ENCODE measurements at regions not wholly inside any gene's neighbourhood (a gene's known extent, or its start where the extent isn't known, plus 50 kb on each side); places are given as distances from the start of the nearest gene placed in this dataset.

- Histone ChIP-seq H3K9me1 (replicated peaks; ENCODE audit: control insufficient read depth, extremely low read depth, insufficient read depth, low read length) (no peaks in the 10 kb centered on the region), H3K9me3 (replicated peaks; ENCODE audit: control insufficient read depth, insufficient read depth, low read length) (no peaks in the 10 kb centered on the region), H3K36me3 (ENCODE audit: control insufficient read depth in 2 of 2, extremely low read depth in 1 of 2, insufficient read depth in 2 of 2, low read length in 2 of 2) (no peaks in the 10 kb centered on the region), H3K27ac (ENCODE audit: insufficient read depth, low read depth, low read length) (no peak overlapping the region), H3K4me3 (replicated peaks in 1 of 3; ENCODE audit: insufficient read depth in 1 of 3, low read depth in 1 of 3, low read length in 3 of 3) (no peak overlapping the region), H4K20me1 (replicated peaks; ENCODE audit: control insufficient read depth, extremely low read depth, insufficient read depth, low read length) (no peaks in the 10 kb centered on the region), H3K4me1 (ENCODE audit: control insufficient read depth, extremely low read depth, insufficient read depth, low read length) (no peaks in the 10 kb centered on the region), H2AFZ (ENCODE audit: low read depth, low read length) (no peak overlapping the region), H3K27me3 (ENCODE audit: control insufficient read depth in 2 of 2, insufficient read depth in 2 of 2, low read length in 2 of 2) (no peaks in the 10 kb centered on the region), H3K9ac (replicated peaks; ENCODE audit: extremely low read depth, insufficient read depth, low read length) (no peak overlapping the region), H3K79me2 (ENCODE audit: control insufficient read depth, insufficient read depth, low read length) (no peaks in the 10 kb centered on the region), H3K4me2 (ENCODE audit: insufficient read depth, low read length) (no peak overlapping the region)
- TF ChIP-seq EZH2 (IDR thresholded peaks at IDR 0.05; ENCODE audit: borderline replicate concordance, low read depth, low read length, severe bottlenecking) (no peak), POLR2A (IDR thresholded peaks at IDR 0.05; ENCODE audit: low read depth, low read length) (no peak), CTCF (IDR thresholded peaks at IDR 0.05; ENCODE audit: extremely low read depth in 1 of 2, insufficient read depth in 1 of 2, low read depth in 1 of 2, low read length in 2 of 2) (peak; percentile 25 to 33)
- POLR2A ChIA-PET = no interaction called here
- no TSS peak for BruUV-seq (replicated peaks)
- CTCF ChIA-PET = interaction anchor here (0.7 to 2.0 kb wide), 17 partner anchors 9 to 1953 kb away, joined by 3 to 9 read pairs (median 3); no protein-coding TSS in a partner anchor
- intact Hi-C loops (cut with micrococcal nuclease) (loop anchor here (1.0 to 10.0 kb wide), 3 partner anchors 708 to 1952 kb away; no protein-coding TSS in a partner anchor), dilution Hi-C loops (cut with MboI; ENCODE audit: extremely low pct_ligation_motif_present, low sequenced_read_pairs) (no loop called here)
- DNase-seq (ENCODE audit: low read depth, low spot score) = peak; percentile 25
- peak; percentile 28 for FAIRE-seq
These were observed 505.0 kb upstream of the KLHL1 start for GRCh38 chr13:70613295-70613694.

DNA sequence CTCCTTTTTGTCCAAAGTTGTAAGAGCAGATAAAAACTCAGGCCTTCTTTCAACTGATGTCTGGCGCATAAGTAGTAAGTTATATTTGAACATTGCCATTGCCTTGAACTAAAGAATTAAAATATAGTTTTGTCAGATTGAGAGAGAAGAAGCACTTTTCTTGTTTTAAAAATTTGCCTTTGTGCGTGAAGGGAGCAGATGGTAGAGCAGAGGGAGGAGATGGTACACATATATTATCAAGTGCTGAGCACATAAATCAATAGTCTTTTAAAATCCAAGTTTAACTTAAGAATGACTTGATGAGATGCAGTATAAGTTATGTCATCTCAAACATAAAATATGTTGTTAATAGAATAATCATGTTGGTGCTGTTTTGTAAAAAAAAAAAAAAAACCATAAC lies 504.6 kb upstream of the KLHL1 start:
- intact Hi-C loops (cut with micrococcal nuclease) = loop anchor here (1.0 to 10.0 kb wide), 3 partner anchors 708 to 1952 kb away; no protein-coding TSS in a partner anchor

More for the DNA sequence above, 504.6 kb upstream of the KLHL1 start:
- Histone ChIP-seq H3K9me3 (replicated peaks; ENCODE audit: control insufficient read depth, insufficient read depth, low read length) (no peaks in the 10 kb centered on the region), H3K27ac (ENCODE audit: insufficient read depth, low read depth, low read length) (no peak overlapping the region), H3K36me3 (ENCODE audit: control insufficient read depth in 2 of 2, extremely low read depth in 1 of 2, insufficient read depth in 2 of 2, low read length in 2 of 2) (no peaks in the 10 kb centered on the region), H3K27me3 (ENCODE audit: control insufficient read depth in 2 of 2, insufficient read depth in 2 of 2, low read length in 2 of 2) (no peaks in the 10 kb centered on the region), H2AFZ (ENCODE audit: low read depth, low read length) (no peak overlapping the region), H3K9ac (replicated peaks; ENCODE audit: extremely low read depth, insufficient read depth, low read length) (no peak overlapping the region), H4K20me1 (replicated peaks; ENCODE audit: control insufficient read depth, extremely low read depth, insufficient read depth, low read length) (no peaks in the 10 kb centered on the region), H3K9me1 (replicated peaks; ENCODE audit: control insufficient read depth, extremely low read depth, insufficient read depth, low read length) (no peaks in the 10 kb centered on the region), H3K79me2 (ENCODE audit: control insufficient read depth, insufficient read depth, low read length) (no peaks in the 10 kb centered on the region), H3K4me2 (ENCODE audit: insufficient read depth, low read length) (no peak overlapping the region), H3K4me1 (ENCODE audit: control insufficient read depth, extremely low read depth, insufficient read depth, low read length) (no peaks in the 10 kb centered on the region), H3K4me3 (replicated peaks in 1 of 3; ENCODE audit: insufficient read depth in 1 of 3, low read depth in 1 of 3, low read length in 3 of 3) (no peak overlapping the region)
- ChIA-PET POLR2A (no interaction called here), CTCF (interaction anchor here (0.7 to 2.0 kb wide), 16 partner anchors 9 to 1954 kb away, joined by 3 to 9 read pairs (median 3); no protein-coding TSS in a partner anchor)
- FAIRE-seq (no peak), DNase-seq (ENCODE audit: low read depth, low spot score) (no peak)
- TF ChIP-seq FOS (IDR thresholded peaks at IDR 0.05; ENCODE audit: borderline replicate concordance, insufficient read depth, low read length) = no peak
- TF ChIP-seq EZH2 (IDR thresholded peaks at IDR 0.05; ENCODE audit: borderline replicate concordance, low read depth, low read length, severe bottlenecking) = no peak
- no peak for TF ChIP-seq GATA2 (IDR thresholded peaks at IDR 0.05; ENCODE audit: insufficient read depth, insufficient read length, low read depth, low read length)
- TF ChIP-seq, protein P1, sequence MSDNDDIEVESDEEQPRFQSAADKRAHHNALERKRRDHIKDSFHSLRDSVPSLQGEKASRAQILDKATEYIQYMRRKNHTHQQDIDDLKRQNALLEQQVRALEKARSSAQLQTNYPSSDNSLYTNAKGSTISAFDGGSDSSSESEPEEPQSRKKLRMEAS (IDR thresholded peaks at IDR 0.05; ENCODE audit: insufficient read depth, insufficient read length) = no peak
- no TSS peak for BruUV-seq (replicated peaks)
- dilution Hi-C loops (cut with MboI; ENCODE audit: extremely low pct_ligation_motif_present, low sequenced_read_pairs) = no loop called here
